Hematopoietic multipotent progenitor cell treated with erythropoietin and hydrocortisone succinate and interleukin-3 and kit ligand, for 17 days (in vitro differentiated cells): ENCODE measurements at regions not wholly inside any gene's neighbourhood (a gene's known extent, or its start where the extent isn't known, plus 50 kb on each side); places are given as distances from the start of the nearest gene placed in this dataset.
"Not testable (repeated sequence)": the region's sequence is repeated elsewhere in the genome, so short reads cannot be mapped to it uniquely, and the experiment has no call there.

Source experiments
- DNase-seq: peaks from one replicate; pipeline ENCODE4 v3.0.0-alpha.2; 2015; ENCODE audit warnings: low spot score

GRCh38 chr2:160583813-160584537, 90.4 kb upstream of the RBMS1 start:
- DNase-seq = no peak

DNA sequence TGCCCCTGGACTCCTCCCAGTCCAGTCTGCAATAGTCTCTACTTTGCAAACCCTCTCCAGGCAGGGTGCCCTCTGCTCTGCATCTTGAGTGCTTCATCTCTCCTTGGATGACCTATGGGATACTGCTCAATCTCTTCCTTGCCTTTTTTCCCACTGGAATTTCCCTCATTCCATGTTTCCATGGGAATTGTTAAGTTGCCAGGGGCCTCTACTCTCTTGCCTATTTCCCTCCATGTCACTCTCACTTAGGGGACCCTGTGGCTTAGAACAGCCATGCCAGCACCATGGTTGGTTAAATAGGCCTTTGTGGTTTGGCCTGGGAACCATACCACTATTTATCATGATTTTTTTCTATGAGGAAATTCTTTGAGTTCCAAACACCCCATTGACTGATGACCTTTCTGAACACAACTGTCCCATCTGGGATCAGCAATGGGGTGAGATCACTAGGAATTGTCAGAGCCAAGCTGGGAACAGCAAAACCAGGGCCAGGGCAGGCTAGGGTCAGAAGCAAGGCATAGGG, 91.4 kb upstream of the RBMS1 start:
- no peak for DNase-seq

DNA sequence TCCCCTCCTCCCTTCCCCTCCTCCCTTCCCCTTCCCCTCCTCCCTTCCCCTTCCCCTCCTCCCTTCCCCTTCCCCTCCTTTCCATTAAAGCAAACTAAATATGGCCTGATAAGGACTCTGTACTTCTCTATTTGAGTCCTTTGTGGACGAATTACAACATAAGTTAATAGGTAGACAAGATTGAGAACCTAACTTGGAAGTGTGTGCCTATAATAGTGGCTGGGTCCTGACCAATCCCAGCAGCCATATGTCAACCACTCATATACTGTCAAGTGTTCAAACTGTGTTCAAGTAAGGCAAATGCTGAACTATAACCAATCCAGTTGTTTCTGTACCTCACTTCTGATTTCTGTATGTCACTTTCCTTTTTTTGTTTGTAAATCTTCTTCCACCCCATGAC, 97.1 kb upstream of the RBMS1 start:
- DNase-seq = no peak

- no peak for DNase-seq
These were observed 98.8 kb upstream of the RBMS1 start for GRCh38 chr2:160592401-160592800.

- DNase-seq = no peak
These were observed 99.4 kb upstream of the RBMS1 start for GRCh38 chr2:160592993-160593392.

DNA sequence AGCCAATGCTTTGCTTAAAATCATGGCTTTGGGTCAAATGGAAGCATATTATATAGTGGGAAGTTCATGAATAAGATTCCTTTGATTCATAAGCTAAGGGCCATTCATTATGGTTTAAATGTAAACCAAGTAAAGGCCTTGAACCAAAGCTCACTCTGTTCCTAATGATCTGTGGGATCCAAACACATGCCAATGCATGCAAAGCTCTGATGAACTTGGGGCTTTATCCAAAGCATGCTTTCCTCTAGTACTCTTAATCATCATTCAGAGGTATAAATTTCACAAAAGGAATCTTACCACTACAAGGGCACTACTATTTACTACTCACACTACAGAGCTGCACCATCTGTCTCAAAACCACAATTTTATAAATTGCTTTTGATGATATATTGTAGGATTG, 102.8 kb upstream of the RBMS1 start:
- no peak for DNase-seq

DNA sequence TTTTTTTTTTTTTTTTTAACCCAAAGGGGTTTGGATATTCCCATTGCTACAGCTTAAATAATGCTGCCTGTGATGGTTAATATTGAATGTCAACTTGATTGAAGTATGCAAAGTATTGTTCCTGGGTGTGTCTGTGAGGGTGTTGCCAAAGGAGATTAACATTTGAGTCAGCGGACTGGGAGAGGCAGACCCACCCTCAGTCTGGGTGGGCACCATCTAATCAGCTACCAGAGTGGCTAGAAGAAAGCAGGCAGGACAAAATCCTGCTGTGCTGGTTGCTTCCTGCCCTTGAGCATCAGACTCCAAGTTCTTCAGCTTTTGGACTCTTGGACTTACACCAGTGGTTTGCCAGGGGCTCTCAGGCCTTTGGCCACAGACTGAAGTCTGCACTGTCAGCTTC, 106.8 kb upstream of the RBMS1 start:
- DNase-seq = not testable (repeated sequence)

- no peak for DNase-seq
These were observed 108.5 kb upstream of the RBMS1 start for GRCh38 chr2:160602073-160602472.

GRCh38 chr2:160603771-160604510, 110.3 kb upstream of the RBMS1 start:
- no peak for DNase-seq

DNA sequence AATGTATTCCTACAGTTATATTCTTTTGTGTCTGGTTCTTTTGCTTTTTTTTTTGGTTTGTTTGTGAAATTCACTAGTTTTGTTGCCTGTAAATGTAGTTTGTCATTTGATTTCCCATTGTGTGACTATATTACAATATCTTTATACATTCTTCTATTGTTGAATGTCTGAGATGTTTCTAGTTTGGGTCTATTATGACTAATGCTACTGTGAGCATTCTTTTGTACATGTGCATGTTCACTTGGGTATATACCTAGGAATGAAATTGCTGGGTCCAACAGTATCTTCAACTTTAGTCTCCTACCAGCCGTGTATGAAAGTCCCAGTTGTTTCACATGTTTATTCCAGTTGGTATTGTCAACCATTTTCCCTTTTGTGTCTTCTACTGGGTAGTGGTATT, 112.7 kb upstream of the RBMS1 start:
- DNase-seq = no peak

DNA sequence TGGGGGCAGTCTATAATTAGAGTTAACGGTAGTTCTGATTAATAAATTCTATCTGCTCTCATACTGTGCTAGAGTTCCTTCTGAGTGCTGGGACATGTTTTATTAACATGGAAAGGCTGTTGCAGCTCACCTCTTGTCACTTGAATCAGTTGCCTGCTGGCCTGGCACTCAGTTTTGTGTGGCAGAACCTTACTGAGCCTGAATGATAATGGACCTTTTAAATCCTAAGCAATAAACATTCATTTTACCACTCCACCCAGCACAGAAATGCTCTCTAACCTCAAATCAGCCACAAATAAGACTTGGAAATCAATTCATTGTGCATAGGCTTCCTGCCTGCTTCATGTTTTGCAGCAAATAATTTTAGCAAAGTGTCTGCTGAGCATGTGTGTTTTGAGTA, 115.0 kb upstream of the RBMS1 start:
- no peak for DNase-seq

- no peak for DNase-seq
These were observed 115.7 kb upstream of the RBMS1 start for GRCh38 chr2:160609346-160609745.

DNA sequence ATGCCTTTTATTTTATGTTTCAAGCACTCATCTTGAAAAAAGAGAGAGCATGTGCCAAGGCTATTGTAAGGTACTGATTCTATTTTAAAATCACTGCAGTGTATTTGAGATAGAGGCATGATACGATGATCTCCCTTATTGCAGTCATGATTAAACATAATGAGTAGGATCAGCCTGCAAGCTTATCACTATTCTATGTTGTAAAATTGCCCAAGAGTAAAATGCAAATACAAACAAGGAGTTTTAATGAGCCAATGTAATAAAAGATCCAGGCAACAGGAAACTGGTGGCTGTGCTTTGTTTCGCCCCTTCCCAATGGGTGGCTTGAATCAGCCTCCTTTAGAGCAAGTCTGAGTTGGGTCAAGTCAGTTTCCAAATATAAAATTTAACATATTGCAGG, 116.4 kb upstream of the RBMS1 start:
- no peak for DNase-seq

GRCh38 chr2:160612266-160612856, 118.8 kb upstream of the RBMS1 start:
- no peak for DNase-seq

GRCh38 chr2:160613466-160614153, 120.0 kb upstream of the RBMS1 start:
- DNase-seq = no peak

- DNase-seq = no peak
These were observed 120.8 kb upstream of the RBMS1 start for GRCh38 chr2:160614391-160614790.

- no peak for DNase-seq
These were observed 122.1 kb upstream of the RBMS1 start for GRCh38 chr2:160615706-160616105.

DNA sequence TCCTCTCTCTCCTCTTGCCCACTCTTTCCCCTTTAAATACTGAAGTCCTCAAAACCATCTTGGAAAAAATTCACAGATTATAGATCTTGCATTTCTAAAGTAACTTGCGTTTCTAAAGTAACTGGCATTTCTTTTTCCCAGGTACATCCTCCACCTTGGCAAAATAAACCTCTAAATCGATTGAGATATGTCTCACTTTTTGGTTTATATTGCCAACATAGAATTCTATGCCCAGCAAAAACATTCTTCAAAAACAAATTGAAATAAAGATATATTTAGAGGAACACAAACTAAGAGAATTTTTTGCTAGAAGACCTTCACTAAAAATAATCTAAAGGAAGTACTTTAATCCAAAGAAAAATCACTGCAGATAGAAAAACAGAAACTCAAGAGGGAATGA, 122.5 kb upstream of the RBMS1 start:
- DNase-seq = no peak

DNA sequence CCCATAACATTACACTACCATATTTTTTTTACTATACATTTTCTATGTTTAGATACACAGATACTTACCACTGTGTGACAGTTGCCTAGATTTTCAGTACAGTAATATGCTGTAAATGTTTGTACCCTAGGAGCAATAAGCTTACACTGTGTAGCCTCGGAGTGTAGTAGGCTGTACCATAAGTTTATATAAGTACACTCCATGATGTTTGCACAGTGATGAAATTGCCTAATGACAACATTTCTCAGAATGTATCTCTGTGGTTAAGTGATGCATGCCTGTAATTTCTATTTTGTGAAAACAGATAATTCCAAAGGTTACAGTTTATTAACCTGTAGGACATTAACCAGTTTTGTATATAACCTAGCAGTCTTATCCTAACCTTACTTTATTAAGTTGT, 128.1 kb upstream of the RBMS1 start:
- no peak for DNase-seq

DNA sequence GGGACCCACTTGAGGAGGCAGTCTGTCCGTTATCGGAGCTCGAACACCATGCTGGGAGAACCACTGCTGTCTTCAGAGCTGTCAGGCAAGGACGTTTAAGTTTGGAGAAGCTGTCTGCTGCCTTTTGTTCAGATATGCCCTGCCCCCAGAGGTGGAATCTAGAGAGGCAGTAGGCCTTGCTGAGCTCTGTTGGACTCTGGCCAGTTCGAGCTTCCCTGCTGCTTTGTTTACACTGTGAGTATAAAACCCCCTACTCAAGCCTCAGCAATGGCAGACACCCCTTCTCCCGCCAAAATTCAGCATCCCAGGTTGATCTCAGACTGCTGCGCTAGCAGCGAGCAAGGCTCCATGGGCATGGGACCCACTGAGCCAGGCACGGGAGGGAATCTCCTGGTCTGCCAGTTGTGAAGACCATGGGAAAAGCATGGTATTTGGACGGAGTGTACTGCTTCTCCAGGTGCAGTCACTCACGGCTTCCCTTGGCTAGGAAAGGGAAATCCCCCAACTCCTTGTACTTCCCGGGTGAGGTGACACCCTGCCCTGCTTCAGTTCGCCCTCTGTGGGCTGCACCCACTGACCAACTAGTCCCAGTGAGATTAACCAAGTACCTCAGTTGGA, 134.5 kb upstream of the RBMS1 start:
- not testable (repeated sequence) for DNase-seq

GRCh38 chr2:160628811-160629210, 135.2 kb upstream of the RBMS1 start:
- DNase-seq = no peak
